ENCODE measurements at regions not wholly inside any gene's neighbourhood (a gene's known extent, or its start where the extent isn't known, plus 50 kb on each side); places are given as distances from the start of the nearest gene placed in this dataset.
"Not testable (repeated sequence)": the region's sequence is repeated elsewhere in the genome, so short reads cannot be mapped to it uniquely, and the experiment has no call there.

GRCh38 chr2:138298120-138298814, 203.3 kb upstream of the SPOPL start:
- H3K36me3 ChIP-seq: no peaks in the 10 kb centered on the region
- DNase-seq (ENCODE audit: low spot score): no peak
- no peaks in the 10 kb centered on the region for H3K4me1 ChIP-seq
- H3K27me3 ChIP-seq: no peaks in the 10 kb centered on the region
- H3K4me3 ChIP-seq: no peak overlapping the region
- no peak overlapping the region for H3K27ac ChIP-seq
- no peaks in the 10 kb centered on the region for H3K9me3 ChIP-seq
- TF ChIP-seq CTCF (IDR thresholded peaks at IDR 0.05): no peak

DNA sequence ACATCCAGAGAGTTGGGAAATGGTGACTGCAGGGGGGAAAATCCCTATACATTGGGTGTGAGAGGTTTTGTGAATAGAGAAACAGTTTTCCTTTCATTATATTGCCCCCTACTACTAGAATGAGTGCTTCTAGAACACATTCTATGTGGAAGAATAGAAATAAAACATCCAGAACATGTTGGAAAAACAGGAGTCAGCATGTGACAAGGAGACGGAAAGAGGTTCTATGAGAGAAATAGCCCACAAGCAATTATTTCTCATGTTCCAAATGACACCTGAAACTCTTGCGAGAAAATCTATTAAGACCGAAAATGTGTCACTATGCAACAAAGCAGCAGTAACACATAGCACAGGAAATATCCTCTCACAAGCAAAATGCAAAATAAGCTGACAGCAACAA, 202.7 kb upstream of the SPOPL start:
- Histone ChIP-seq H3K36me3 (no peaks in the 10 kb centered on the region), H3K27ac (no peak overlapping the region), H3K4me1 (no peaks in the 10 kb centered on the region), H3K27me3 (no peaks in the 10 kb centered on the region), H3K4me3 (no peak overlapping the region), H3K9me3 (no peaks in the 10 kb centered on the region)
- DNase-seq (ENCODE audit: low spot score): no peak
- no peak for TF ChIP-seq CTCF (IDR thresholded peaks at IDR 0.05)

- H3K27ac ChIP-seq: no peak overlapping the region
- DNase-seq (ENCODE audit: low spot score): no peak
- H3K27me3 ChIP-seq: no peaks in the 10 kb centered on the region
- H3K4me1 ChIP-seq: no peaks in the 10 kb centered on the region
- no peak for TF ChIP-seq CTCF (IDR thresholded peaks at IDR 0.05)
- no peaks in the 10 kb centered on the region for H3K9me3 ChIP-seq
- H3K36me3 ChIP-seq: no peaks in the 10 kb centered on the region
- no peak overlapping the region for H3K4me3 ChIP-seq
Measured at GRCh38 chr2:138306626-138307025, 194.9 kb upstream of the SPOPL start.

- no peak overlapping the region for H3K4me3 ChIP-seq
- H3K4me1 ChIP-seq: no peaks in the 10 kb centered on the region
- no peaks in the 10 kb centered on the region for H3K36me3 ChIP-seq
- no peaks in the 10 kb centered on the region for H3K9me3 ChIP-seq
- TF ChIP-seq CTCF (IDR thresholded peaks at IDR 0.05): no peak
- no peak overlapping the region for H3K27ac ChIP-seq
- DNase-seq (ENCODE audit: low spot score): no peak
- no peaks in the 10 kb centered on the region for H3K27me3 ChIP-seq
Measured at GRCh38 chr2:138307099-138307498, 194.5 kb upstream of the SPOPL start.

- no peaks in the 10 kb centered on the region for H3K4me1 ChIP-seq
- TF ChIP-seq CTCF (IDR thresholded peaks at IDR 0.05): no peak
- no peak for DNase-seq (ENCODE audit: low spot score)
Measured at GRCh38 chr2:138309760-138310159, 191.8 kb upstream of the SPOPL start.

GRCh38 chr2:138312061-138312460, 189.5 kb upstream of the SPOPL start:
- DNase-seq (ENCODE audit: low spot score): no peak
- H3K4me1 ChIP-seq: no peaks in the 10 kb centered on the region
- no peaks in the 10 kb centered on the region for H3K9me3 ChIP-seq
- H3K27me3 ChIP-seq: no peaks in the 10 kb centered on the region
- H3K27ac ChIP-seq: no peak overlapping the region
- H3K36me3 ChIP-seq: no peaks in the 10 kb centered on the region
- no peak for TF ChIP-seq CTCF (IDR thresholded peaks at IDR 0.05)
- no peak overlapping the region for H3K4me3 ChIP-seq

More at GRCh38 chr2:138309760-138310159, 191.8 kb upstream of the SPOPL start:
- no peaks in the 10 kb centered on the region for H3K9me3 ChIP-seq
- no peak overlapping the region for H3K4me3 ChIP-seq
- no peak overlapping the region for H3K27ac ChIP-seq
- H3K36me3 ChIP-seq: no peaks in the 10 kb centered on the region
- H3K27me3 ChIP-seq: no peaks in the 10 kb centered on the region

GRCh38 chr2:138315619-138316018, 186.0 kb upstream of the SPOPL start:
- not testable (repeated sequence) for H3K36me3 ChIP-seq; DNase-seq (ENCODE audit: low spot score); H3K27me3 ChIP-seq; H3K27ac ChIP-seq; H3K4me3 ChIP-seq; H3K4me1 ChIP-seq; H3K9me3 ChIP-seq
